ENCODE measurements at regions not wholly inside any gene's neighbourhood (a gene's known extent, or its start where the extent isn't known, plus 50 kb on each side); places are given as distances from the start of the nearest gene placed in this dataset.

GRCh38 chr12:84660139-84660538 lies 252.5 kb downstream of the SLC6A15 start (continued):
- TF ChIP-seq CTCF (IDR thresholded peaks at IDR 0.05; ENCODE audit: low read depth, low read length, missing input control) (no peak), FOXA2 (IDR thresholded peaks at IDR 0.05) (no peak)

- 34% methylated on average over 2 of the region's 2 CpGs for WGBS
- H3K9me3 ChIP-seq (ENCODE audit: control insufficient read depth in 4 of 4, low read length in 3 of 4) = no peaks in the 10 kb centered on the region
- H3K27me3 ChIP-seq (ENCODE audit: control insufficient read depth in 4 of 4, insufficient read depth in 4 of 4, low read length in 3 of 4) = no peaks in the 10 kb centered on the region
- no peak overlapping the region for H3K27ac ChIP-seq (ENCODE audit: low read depth in 1 of 2, low read length in 2 of 2)
- H3K36me3 ChIP-seq (ENCODE audit: control insufficient read depth in 4 of 4, insufficient read depth in 3 of 4, low read depth in 1 of 4, low read length in 3 of 4) = no peaks in the 10 kb centered on the region
- H3K4me1 ChIP-seq (ENCODE audit: control insufficient read depth in 4 of 4, insufficient read depth in 4 of 4, low read length in 3 of 4) = no peaks in the 10 kb centered on the region
- no peak overlapping the region for H3K4me3 ChIP-seq (ENCODE audit: low read depth in 1 of 3, low read length in 3 of 3)
- H3K9ac ChIP-seq (ENCODE audit: low read depth in 1 of 2, low read length in 2 of 2) = no peak overlapping the region
- DNase-seq (ENCODE audit: low spot score) = no peak
- TF ChIP-seq FOXA1 (IDR thresholded peaks at IDR 0.05) (no peak), CTCF (IDR thresholded peaks at IDR 0.05; ENCODE audit: low read depth, low read length, missing input control) (no peak), ATF3 (IDR thresholded peaks at IDR 0.05) (no peak), HNF4G (IDR thresholded peaks at IDR 0.05) (no peak), MAX (IDR thresholded peaks at IDR 0.05) (no peak), YY1 (IDR thresholded peaks at IDR 0.05) (no peak), TAF1 (conservative IDR thresholded peaks at IDR 0.05) (no peak), GABPA (IDR thresholded peaks at IDR 0.05 in 1 of 2, conservative IDR thresholded peaks at IDR 0.05 in 1 of 2) (no peak), REST (IDR thresholded peaks at IDR 0.05) (no peak), RAD21 (IDR thresholded peaks at IDR 0.05) (no peak), FOXA2 (IDR thresholded peaks at IDR 0.05) (no peak), JUND (IDR thresholded peaks at IDR 0.05) (no peak), SP1 (IDR thresholded peaks at IDR 0.05) (no peak), ZBTB33 (IDR thresholded peaks at IDR 0.05) (no peak), RXRA (IDR thresholded peaks at IDR 0.05) (no peak), NR2F2 (IDR thresholded peaks at IDR 0.05) (no peak), HNF4A (conservative IDR thresholded peaks at IDR 0.05) (no peak), EGR1 (IDR thresholded peaks at IDR 0.05; ENCODE audit: low read depth in 2 of 2) (no peak)
Observed at GRCh38 chr12:84658877-84659276, 253.7 kb downstream of the SLC6A15 start.
